ENCODE measurements at regions not wholly inside any gene's neighbourhood (a gene's known extent, or its start where the extent isn't known, plus 50 kb on each side); places are given as distances from the start of the nearest gene placed in this dataset.
A peak's percentile ranks its signal among the peaks of the same experiment; 100 is the strongest.

DNA sequence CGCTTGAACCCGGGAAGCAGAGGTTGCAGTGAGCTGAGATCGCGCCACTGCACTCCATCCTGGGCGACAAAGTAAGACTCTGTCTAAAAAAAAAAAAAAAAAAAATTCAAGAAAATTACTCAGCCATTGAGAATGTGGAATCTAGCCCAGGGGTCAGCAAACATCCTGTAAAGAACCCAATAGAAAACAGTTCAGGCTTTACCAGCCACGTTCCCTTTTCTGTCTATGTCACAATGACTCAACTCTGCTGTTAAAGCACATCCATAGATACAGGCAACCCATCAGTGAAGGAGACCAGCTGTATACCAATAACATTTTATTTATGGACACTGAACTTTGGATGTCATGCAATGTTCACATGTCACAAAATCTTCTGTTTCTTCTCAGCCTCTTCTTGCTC, 435.6 kb upstream of the GYPC start:
- H3K79me2 ChIP-seq (ENCODE audit: control insufficient read depth, insufficient read depth, low read length), result no peaks in the 10 kb centered on the region
- no peaks in the 10 kb centered on the region for H3K4me1 ChIP-seq (ENCODE audit: control insufficient read depth, extremely low read depth, insufficient read depth, low read length)
- peak overlapping the region; percentile 69 for H3K27ac ChIP-seq (ENCODE audit: insufficient read depth, low read length)
- peak; percentile 7 to 92 for DNase-seq (ENCODE audit: low read depth in 2 of 2)
- no peak overlapping the region for H3K4me3 ChIP-seq (replicated peaks in 1 of 4; ENCODE audit: control extremely low read depth in 1 of 4, insufficient read depth in 1 of 4, low read depth in 3 of 4, low read length in 4 of 4)
- H3K4me2 ChIP-seq (ENCODE audit: extremely low read depth, insufficient read depth, low read length), result peak overlapping the region; percentile 33
- H2AFZ ChIP-seq (ENCODE audit: low read length), result no peak overlapping the region
- no peaks in the 10 kb centered on the region for H3K36me3 ChIP-seq (ENCODE audit: control insufficient read depth, insufficient read depth, low read length)
- H3K27me3 ChIP-seq (ENCODE audit: control insufficient read depth, insufficient read depth, low read length), result no peaks in the 10 kb centered on the region
- H3K9ac ChIP-seq (ENCODE audit: insufficient read depth, low read length), result no peak overlapping the region
- no peak for TF ChIP-seq EZH2 (IDR thresholded peaks at IDR 0.05; ENCODE audit: low read length, missing control alignments)
- TF ChIP-seq CTCF (conservative IDR thresholded peaks at IDR 0.05 in 1 of 2, IDR thresholded peaks at IDR 0.05 in 1 of 2; ENCODE audit: low read depth in 1 of 2, low read length in 2 of 2), result no peak
- H4K20me1 ChIP-seq (ENCODE audit: control insufficient read depth, extremely low read depth, insufficient read depth, low read length), result no peaks in the 10 kb centered on the region
- H3K9me3 ChIP-seq (ENCODE audit: control insufficient read depth, insufficient read depth, low read depth, low read length), result no peaks in the 10 kb centered on the region

- Histone ChIP-seq H3K27ac (ENCODE audit: insufficient read depth, low read length) (no peak overlapping the region), H2AFZ (ENCODE audit: low read length) (no peak overlapping the region), H4K20me1 (ENCODE audit: control insufficient read depth, extremely low read depth, insufficient read depth, low read length) (no peaks in the 10 kb centered on the region), H3K4me3 (replicated peaks in 1 of 4; ENCODE audit: control extremely low read depth in 1 of 4, insufficient read depth in 1 of 4, low read depth in 3 of 4, low read length in 4 of 4) (no peak overlapping the region), H3K9ac (ENCODE audit: insufficient read depth, low read length) (no peak overlapping the region), H3K4me2 (ENCODE audit: extremely low read depth, insufficient read depth, low read length) (no peak overlapping the region), H3K4me1 (ENCODE audit: control insufficient read depth, extremely low read depth, insufficient read depth, low read length) (no peaks in the 10 kb centered on the region), H3K27me3 (ENCODE audit: control insufficient read depth, insufficient read depth, low read length) (no peaks in the 10 kb centered on the region), H3K9me3 (ENCODE audit: control insufficient read depth, insufficient read depth, low read depth, low read length) (no peaks in the 10 kb centered on the region), H3K36me3 (ENCODE audit: control insufficient read depth, insufficient read depth, low read length) (no peaks in the 10 kb centered on the region), H3K79me2 (ENCODE audit: control insufficient read depth, insufficient read depth, low read length) (no peaks in the 10 kb centered on the region)
- DNase-seq (ENCODE audit: low read depth in 2 of 2), result no peak
- TF ChIP-seq CTCF (conservative IDR thresholded peaks at IDR 0.05 in 1 of 2, IDR thresholded peaks at IDR 0.05 in 1 of 2; ENCODE audit: low read depth in 1 of 2, low read length in 2 of 2), result no peak
- TF ChIP-seq EZH2 (IDR thresholded peaks at IDR 0.05; ENCODE audit: low read length, missing control alignments), result no peak
These were observed 434.5 kb upstream of the GYPC start for GRCh38 chr2:126221506-126221905.

- Histone ChIP-seq H2AFZ (ENCODE audit: low read length) (no peak overlapping the region), H3K27ac (ENCODE audit: insufficient read depth, low read length) (no peak overlapping the region), H3K9me3 (ENCODE audit: control insufficient read depth, insufficient read depth, low read depth, low read length) (no peaks in the 10 kb centered on the region), H3K4me1 (ENCODE audit: control insufficient read depth, extremely low read depth, insufficient read depth, low read length) (no peaks in the 10 kb centered on the region), H3K79me2 (ENCODE audit: control insufficient read depth, insufficient read depth, low read length) (no peaks in the 10 kb centered on the region), H3K4me2 (ENCODE audit: extremely low read depth, insufficient read depth, low read length) (no peak overlapping the region), H3K36me3 (ENCODE audit: control insufficient read depth, insufficient read depth, low read length) (no peaks in the 10 kb centered on the region), H3K27me3 (ENCODE audit: control insufficient read depth, insufficient read depth, low read length) (no peaks in the 10 kb centered on the region), H3K9ac (ENCODE audit: insufficient read depth, low read length) (no peak overlapping the region), H3K4me3 (replicated peaks in 1 of 4; ENCODE audit: control extremely low read depth in 1 of 4, insufficient read depth in 1 of 4, low read depth in 3 of 4, low read length in 4 of 4) (no peak overlapping the region), H4K20me1 (ENCODE audit: control insufficient read depth, extremely low read depth, insufficient read depth, low read length) (no peaks in the 10 kb centered on the region)
- peak in 1 of 2 donors; percentile 76 for DNase-seq (ENCODE audit: low read depth in 2 of 2)
- TF ChIP-seq EZH2 (IDR thresholded peaks at IDR 0.05; ENCODE audit: low read length, missing control alignments) (no peak), CTCF (conservative IDR thresholded peaks at IDR 0.05 in 1 of 2, IDR thresholded peaks at IDR 0.05 in 1 of 2; ENCODE audit: low read depth in 1 of 2, low read length in 2 of 2) (no peak)
These were observed 433.7 kb upstream of the GYPC start for GRCh38 chr2:126222278-126222677.

All from fibroblast of lung (primary cell).